Activated naive CD4-positive, alpha-beta T cell treated with anti-CD3 and anti-CD28 coated beads, Interleukin-2, amount 50 U/mL, for 72 hours (primary cell): ENCODE measurements at regions not wholly inside any gene's neighbourhood (a gene's known extent, or its start where the extent isn't known, plus 50 kb on each side); places are given as distances from the start of the nearest gene placed in this dataset.
"Not testable (repeated sequence)": the region's sequence is repeated elsewhere in the genome, so short reads cannot be mapped to it uniquely, and the experiment has no call there.

ENCODE experiments used
- ATAC-seq, 2 donors: fragments of 150-1000 bp; cut with Tn5 transposase; 2 replicates each; pipeline ENCODE4 v1.10.0; 2021; ENCODE audit warnings: mild to moderate bottlenecking in 2 of 2, moderate library complexity in 2 of 2
- DNase-seq, 2 donors: peaks; one replicate each; pipeline ENCODE4 v3.0.0; 2021 to 2022; ENCODE audit warnings: low spot score in 2 of 2
- H3K27ac Mint-ChIP-seq, 2 donors: one replicate each; pipeline ENCODE4 v1.8.0; 2022; ENCODE audit warnings: mild to moderate bottlenecking in 2 of 2, mixed read lengths in 2 of 2
- H3K36me3 Mint-ChIP-seq, 2 donors: one replicate each; pipeline ENCODE4 v1.8.0; 2022; ENCODE audit warnings: mixed read lengths in 2 of 2
- H3K9me3 Mint-ChIP-seq, 2 donors: one replicate each; pipeline ENCODE4 v1.8.0; 2022; ENCODE audit warnings: mixed read lengths in 2 of 2

- not testable (repeated sequence) for H3K9me3 Mint-ChIP-seq, H3K36me3 Mint-ChIP-seq, H3K27ac Mint-ChIP-seq, DNase-seq, ATAC-seq
Observed at GRCh38 chr10:46860753-46861152, 50.5 kb upstream of the PTPN20 start.
